HEK293 (cell line): ENCODE measurements at regions not wholly inside any gene's neighbourhood (a gene's known extent, or its start where the extent isn't known, plus 50 kb on each side); places are given as distances from the start of the nearest gene placed in this dataset.

Source experiments
- GLI2 ChIP-seq: fragments of 450-650 bp; formaldehyde crosslinking; IDR thresholded peaks from 2 replicates; pipeline ENCODE4; 2017; ENCODE audit warnings: missing biosample characterization, missing genetic modification characterization, low read depth, borderline replicate concordance
- KLF7 ChIP-seq: fragments of 450-650 bp; formaldehyde crosslinking; IDR thresholded peaks from 2 replicates; pipeline ENCODE4 v1.5.1; 2016; ENCODE audit warnings: missing biosample characterization, missing genetic modification characterization, borderline replicate concordance
- SCRT1 ChIP-seq: fragments of 450-650 bp; formaldehyde crosslinking; IDR thresholded peaks from 2 replicates; pipeline ENCODE4 v1.5.1; 2016; ENCODE audit warnings: missing biosample characterization, missing genetic modification characterization, borderline replicate concordance
- SCRT2 ChIP-seq: fragments of 450-650 bp; formaldehyde crosslinking; IDR thresholded peaks from 2 replicates; pipeline ENCODE4 v1.5.1; 2016; ENCODE audit warnings: missing biosample characterization, missing genetic modification characterization
- YY2 ChIP-seq: fragments of 450-650 bp; formaldehyde crosslinking; IDR thresholded peaks from 2 replicates; pipeline ENCODE4 v1.5.1; 2016; ENCODE audit warnings: missing biosample characterization, missing genetic modification characterization
- ZBTB1 ChIP-seq: fragments of 450-650 bp; formaldehyde crosslinking; IDR thresholded peaks from 2 replicates; pipeline ENCODE4 v1.5.1; 2016; ENCODE audit warnings: missing biosample characterization, missing genetic modification characterization
- ZBTB48 ChIP-seq: fragments of 450-650 bp; formaldehyde crosslinking; IDR thresholded peaks from 2 replicates; pipeline ENCODE4 v1.5.1; 2016; ENCODE audit warnings: missing biosample characterization, missing genetic modification characterization
- ZFHX2 ChIP-seq: fragments of 450-650 bp; formaldehyde crosslinking; conservative IDR thresholded peaks from 2 replicates; pipeline ENCODE4 v1.5.1; 2016; ENCODE audit warnings: missing biosample characterization, missing genetic modification characterization
- ZFP37 ChIP-seq: fragments of 450-650 bp; formaldehyde crosslinking; IDR thresholded peaks from 2 replicates; pipeline ENCODE4 v1.5.1; 2016; ENCODE audit warnings: missing biosample characterization, missing genetic modification characterization
- ZIC2 ChIP-seq: fragments of 450-650 bp; formaldehyde crosslinking; IDR thresholded peaks from 2 replicates; pipeline ENCODE4 v1.5.1; 2016; ENCODE audit warnings: missing biosample characterization, missing genetic modification characterization
- ZNF114 ChIP-seq: fragments of 450-650 bp; formaldehyde crosslinking; IDR thresholded peaks from 2 replicates; pipeline ENCODE4 v1.5.0; 2017; ENCODE audit warnings: missing biosample characterization, missing genetic modification characterization
- ZNF184 ChIP-seq: fragments of 450-650 bp; IDR thresholded peaks from 2 replicates; pipeline ENCODE4 v1.5.1; 2018; ENCODE audit warnings: missing biosample characterization, mild to moderate bottlenecking, missing genetic modification characterization
- ZNF202 ChIP-seq: fragments of 450-650 bp; formaldehyde crosslinking; IDR thresholded peaks from 2 replicates; pipeline ENCODE4 v1.5.1; 2016; ENCODE audit warnings: missing biosample characterization, missing genetic modification characterization, borderline replicate concordance
- ZNF214 ChIP-seq: fragments of 450-650 bp; formaldehyde crosslinking; IDR thresholded peaks from 2 replicates; pipeline ENCODE4 v1.5.1; 2017; ENCODE audit warnings: missing biosample characterization, mild to moderate bottlenecking, missing genetic modification characterization, borderline replicate concordance
- ZNF239 ChIP-seq: fragments of 450-650 bp; formaldehyde crosslinking; IDR thresholded peaks from 2 replicates; pipeline ENCODE4 v1.5.1; 2016; ENCODE audit warnings: missing biosample characterization, missing genetic modification characterization
- ZNF341 ChIP-seq: fragments of 450-650 bp; formaldehyde crosslinking; IDR thresholded peaks from 2 replicates; pipeline ENCODE4; 2016; ENCODE audit warnings: low read depth, missing biosample characterization, missing genetic modification characterization
- ZNF391 ChIP-seq: fragments of 450-650 bp; formaldehyde crosslinking; IDR thresholded peaks from 2 replicates; pipeline ENCODE4 v1.5.1; 2016; ENCODE audit warnings: low read depth, missing biosample characterization, missing genetic modification characterization, borderline replicate concordance
- ZNF596 ChIP-seq: fragments of 450-650 bp; IDR thresholded peaks from 2 replicates; pipeline ENCODE4 v1.5.0; 2018; ENCODE audit warnings: missing biosample characterization, mild to moderate bottlenecking, missing genetic modification characterization, moderate library complexity
- ZNF777 ChIP-seq: fragments of 450-650 bp; formaldehyde crosslinking; IDR thresholded peaks from 2 replicates; pipeline ENCODE4 v1.5.1; 2017; ENCODE audit warnings: missing biosample characterization, missing genetic modification characterization, borderline replicate concordance
- ZNF837 ChIP-seq: fragments of 450-650 bp; formaldehyde crosslinking; IDR thresholded peaks from 2 replicates; pipeline ENCODE4 v1.5.1; 2016; ENCODE audit warnings: missing biosample characterization, missing genetic modification characterization
- ZSCAN23 ChIP-seq: fragments of 450-650 bp; formaldehyde crosslinking; IDR thresholded peaks from 2 replicates; pipeline ENCODE4 v1.5.1; 2016; ENCODE audit warnings: missing biosample characterization, missing genetic modification characterization
- TF ChIP-seq, protein P1 (sequence below): fragments of 450-650 bp; formaldehyde crosslinking; IDR thresholded peaks from 2 replicates; pipeline ENCODE4 v1.5.1; 2016; ENCODE audit warnings: missing biosample characterization, missing genetic modification characterization
- TF ChIP-seq, protein P2 (sequence below): sonication (generic); formaldehyde crosslinking; IDR thresholded peaks from 2 replicates; pipeline ENCODE4 v1.8.1; 2022; ENCODE audit warnings: mild to moderate bottlenecking, moderate library complexity, missing genetic modification reagents
- TF ChIP-seq, protein P3 (sequence below): fragments of 450-650 bp; formaldehyde crosslinking; IDR thresholded peaks from 2 replicates; pipeline ENCODE4 v1.5.1; 2016; ENCODE audit warnings: missing biosample characterization, missing genetic modification characterization
- TF ChIP-seq, protein P4 (sequence below): fragments of 450-650 bp; formaldehyde crosslinking; conservative IDR thresholded peaks from 2 replicates; pipeline ENCODE4 v1.5.1; 2016; ENCODE audit warnings: low read depth, missing biosample characterization, missing genetic modification characterization
- TF ChIP-seq, protein P5 (sequence below): fragments of 450-650 bp; IDR thresholded peaks from 2 replicates; pipeline ENCODE4 v1.5.1; 2018; ENCODE audit warnings: missing biosample characterization, missing genetic modification characterization

DNA sequence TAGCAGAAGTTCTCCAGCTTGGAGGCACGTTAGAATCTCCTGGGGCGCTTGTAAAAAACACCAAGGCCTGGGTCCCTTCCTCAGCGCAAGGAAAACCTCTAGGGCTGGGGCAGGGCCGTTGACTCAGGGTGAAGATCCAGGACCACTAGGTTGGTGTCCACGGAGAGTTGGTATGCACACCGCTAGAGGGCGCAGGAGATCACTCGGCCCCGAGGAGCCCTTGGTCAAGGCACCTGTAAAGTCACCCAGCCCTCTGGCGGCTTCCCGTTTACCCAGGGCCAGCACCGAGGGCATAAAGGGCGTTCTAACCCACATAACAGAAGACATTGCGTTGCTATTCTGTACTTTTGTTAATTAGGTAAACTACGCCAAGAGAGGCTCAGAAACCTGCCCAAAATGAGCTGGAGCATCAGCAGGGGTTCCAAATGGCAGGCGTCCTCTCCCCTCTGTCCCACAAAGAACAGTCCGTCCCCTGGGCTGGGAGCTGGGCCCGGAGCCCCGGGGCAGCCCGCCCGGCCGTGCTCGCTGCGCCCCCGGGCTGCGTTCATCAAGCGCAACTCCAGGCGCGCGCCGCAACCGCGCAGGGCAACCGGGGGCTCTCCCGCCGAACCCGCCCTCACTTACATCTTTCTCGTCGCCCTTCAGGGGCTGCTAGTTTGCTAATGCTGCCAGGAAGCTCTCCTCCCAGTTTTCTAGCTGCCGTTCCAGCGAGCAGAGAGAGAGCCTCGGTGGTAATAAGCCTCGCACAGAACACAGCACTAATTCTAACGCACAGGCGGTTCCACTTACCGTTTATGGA lies 332.1 kb downstream of the ARRDC4 start (continued):
- TF ChIP-seq, protein P1, sequence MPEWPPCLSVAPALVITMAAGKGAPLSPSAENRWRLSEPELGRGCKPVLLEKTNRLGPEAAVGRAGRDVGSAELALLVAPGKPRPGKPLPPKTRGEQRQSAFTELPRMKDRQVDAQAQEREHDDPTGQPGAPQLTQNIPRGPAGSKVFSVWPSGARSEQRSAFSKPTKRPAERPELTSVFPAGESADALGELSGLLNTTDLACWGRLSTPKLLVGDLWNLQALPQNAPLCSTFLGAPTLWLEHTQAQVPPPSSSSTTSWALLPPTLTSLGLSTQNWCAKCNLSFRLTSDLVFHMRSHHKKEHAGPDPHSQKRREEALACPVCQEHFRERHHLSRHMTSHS = no peak
- TF ChIP-seq ZBTB1 (tag by site-specific recombination) (no peak), ZNF202 (tag by site-specific recombination) (no peak), ZNF239 (no peak), ZFHX2 (tag by site-specific recombination) (no peak), YY2 (no peak), ZSCAN23 (tag by site-specific recombination) (no peak), ZNF184 (no peak), ZBTB48 (peak; percentile 91), SCRT2 (tag by site-specific recombination) (peak; percentile 24; the same call in 1 of the 2 replicates), ZNF596 (tag by site-specific recombination) (no peak), ZNF341 (tag by site-specific recombination) (peak; percentile 20; the same call in 1 of the 2 replicates), SCRT1 (tag by site-specific recombination) (no peak), GLI2 (tag by site-specific recombination) (no peak), ZNF837 (no peak), ZNF391 (tag by site-specific recombination) (no peak), ZIC2 (tag by site-specific recombination) (no peak), KLF7 (tag by site-specific recombination) (no peak), ZNF114 (no peak), ZNF214 (tag by site-specific recombination) (no peak), ZFP37 (tag by site-specific recombination) (no peak), ZNF777 (tag by site-specific recombination) (no peak)
- TF ChIP-seq, protein P2, sequence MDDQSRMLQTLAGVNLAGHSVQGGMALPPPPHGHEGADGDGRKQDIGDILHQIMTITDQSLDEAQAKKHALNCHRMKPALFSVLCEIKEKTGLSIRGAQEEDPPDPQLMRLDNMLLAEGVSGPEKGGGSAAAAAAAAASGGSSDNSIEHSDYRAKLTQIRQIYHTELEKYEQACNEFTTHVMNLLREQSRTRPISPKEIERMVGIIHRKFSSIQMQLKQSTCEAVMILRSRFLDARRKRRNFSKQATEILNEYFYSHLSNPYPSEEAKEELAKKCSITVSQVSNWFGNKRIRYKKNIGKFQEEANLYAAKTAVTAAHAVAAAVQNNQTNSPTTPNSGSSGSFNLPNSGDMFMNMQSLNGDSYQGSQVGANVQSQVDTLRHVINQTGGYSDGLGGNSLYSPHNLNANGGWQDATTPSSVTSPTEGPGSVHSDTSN = no peak
- TF ChIP-seq, protein P3, sequence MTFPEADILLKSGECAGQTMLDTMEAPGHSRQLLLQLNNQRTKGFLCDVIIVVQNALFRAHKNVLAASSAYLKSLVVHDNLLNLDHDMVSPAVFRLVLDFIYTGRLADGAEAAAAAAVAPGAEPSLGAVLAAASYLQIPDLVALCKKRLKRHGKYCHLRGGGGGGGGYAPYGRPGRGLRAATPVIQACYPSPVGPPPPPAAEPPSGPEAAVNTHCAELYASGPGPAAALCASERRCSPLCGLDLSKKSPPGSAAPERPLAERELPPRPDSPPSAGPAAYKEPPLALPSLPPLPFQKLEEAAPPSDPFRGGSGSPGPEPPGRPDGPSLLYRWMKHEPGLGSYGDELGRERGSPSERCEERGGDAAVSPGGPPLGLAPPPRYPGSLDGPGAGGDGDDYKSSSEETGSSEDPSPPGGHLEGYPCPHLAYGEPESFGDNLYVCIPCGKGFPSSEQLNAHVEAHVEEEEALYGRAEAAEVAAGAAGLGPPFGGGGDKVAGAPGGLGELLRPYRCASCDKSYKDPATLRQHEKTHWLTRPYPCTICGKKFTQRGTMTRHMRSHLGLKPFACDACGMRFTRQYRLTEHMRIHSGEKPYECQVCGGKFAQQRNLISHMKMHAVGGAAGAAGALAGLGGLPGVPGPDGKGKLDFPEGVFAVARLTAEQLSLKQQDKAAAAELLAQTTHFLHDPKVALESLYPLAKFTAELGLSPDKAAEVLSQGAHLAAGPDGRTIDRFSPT (tag by site-specific recombination) = no peak
- TF ChIP-seq, protein P4, sequence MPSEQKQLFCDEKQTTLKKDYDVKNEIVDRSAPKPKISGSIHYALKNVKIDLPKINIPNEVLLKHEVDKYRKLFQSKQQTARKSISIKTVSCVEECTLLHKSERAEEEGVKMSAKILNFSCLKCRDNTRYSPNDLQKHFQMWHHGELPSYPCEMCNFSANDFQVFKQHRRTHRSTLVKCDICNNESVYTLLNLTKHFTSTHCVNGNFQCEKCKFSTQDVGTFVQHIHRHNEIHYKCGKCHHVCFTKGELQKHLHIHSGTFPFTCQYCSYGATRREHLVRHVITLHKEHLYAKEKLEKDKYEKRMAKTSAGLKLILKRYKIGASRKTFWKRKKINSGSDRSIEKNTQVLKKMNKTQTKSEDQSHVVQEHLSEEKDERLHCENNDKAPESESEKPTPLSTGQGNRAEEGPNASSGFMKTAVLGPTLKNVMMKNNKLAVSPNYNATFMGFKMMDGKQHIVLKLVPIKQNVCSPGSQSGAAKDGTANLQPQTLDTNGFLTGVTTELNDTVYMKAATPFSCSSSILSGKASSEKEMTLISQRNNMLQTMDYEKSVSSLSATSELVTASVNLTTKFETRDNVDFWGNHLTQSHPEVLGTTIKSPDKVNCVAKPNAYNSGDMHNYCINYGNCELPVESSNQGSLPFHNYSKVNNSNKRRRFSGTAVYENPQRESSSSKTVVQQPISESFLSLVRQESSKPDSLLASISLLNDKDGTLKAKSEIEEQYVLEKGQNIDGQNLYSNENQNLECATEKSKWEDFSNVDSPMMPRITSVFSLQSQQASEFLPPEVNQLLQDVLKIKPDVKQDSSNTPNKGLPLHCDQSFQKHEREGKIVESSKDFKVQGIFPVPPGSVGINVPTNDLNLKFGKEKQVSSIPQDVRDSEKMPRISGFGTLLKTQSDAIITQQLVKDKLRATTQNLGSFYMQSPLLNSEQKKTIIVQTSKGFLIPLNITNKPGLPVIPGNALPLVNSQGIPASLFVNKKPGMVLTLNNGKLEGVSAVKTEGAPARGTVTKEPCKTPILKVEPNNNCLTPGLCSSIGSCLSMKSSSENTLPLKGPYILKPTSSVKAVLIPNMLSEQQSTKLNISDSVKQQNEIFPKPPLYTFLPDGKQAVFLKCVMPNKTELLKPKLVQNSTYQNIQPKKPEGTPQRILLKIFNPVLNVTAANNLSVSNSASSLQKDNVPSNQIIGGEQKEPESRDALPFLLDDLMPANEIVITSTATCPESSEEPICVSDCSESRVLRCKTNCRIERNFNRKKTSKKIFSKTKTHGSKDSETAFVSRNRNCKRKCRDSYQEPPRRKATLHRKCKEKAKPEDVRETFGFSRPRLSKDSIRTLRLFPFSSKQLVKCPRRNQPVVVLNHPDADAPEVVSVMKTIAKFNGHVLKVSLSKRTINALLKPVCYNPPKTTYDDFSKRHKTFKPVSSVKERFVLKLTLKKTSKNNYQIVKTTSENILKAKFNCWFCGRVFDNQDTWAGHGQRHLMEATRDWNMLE (tag by site-specific recombination) = no peak
- TF ChIP-seq, protein P5, sequence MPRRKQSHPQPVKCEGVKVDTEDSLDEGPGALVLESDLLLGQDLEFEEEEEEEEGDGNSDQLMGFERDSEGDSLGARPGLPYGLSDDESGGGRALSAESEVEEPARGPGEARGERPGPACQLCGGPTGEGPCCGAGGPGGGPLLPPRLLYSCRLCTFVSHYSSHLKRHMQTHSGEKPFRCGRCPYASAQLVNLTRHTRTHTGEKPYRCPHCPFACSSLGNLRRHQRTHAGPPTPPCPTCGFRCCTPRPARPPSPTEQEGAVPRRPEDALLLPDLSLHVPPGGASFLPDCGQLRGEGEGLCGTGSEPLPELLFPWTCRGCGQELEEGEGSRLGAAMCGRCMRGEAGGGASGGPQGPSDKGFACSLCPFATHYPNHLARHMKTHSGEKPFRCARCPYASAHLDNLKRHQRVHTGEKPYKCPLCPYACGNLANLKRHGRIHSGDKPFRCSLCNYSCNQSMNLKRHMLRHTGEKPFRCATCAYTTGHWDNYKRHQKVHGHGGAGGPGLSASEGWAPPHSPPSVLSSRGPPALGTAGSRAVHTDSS (tag by site-specific recombination) = no peak
